Natural killer cell (primary cell): ENCODE measurements at regions not wholly inside any gene's neighbourhood (a gene's known extent, or its start where the extent isn't known, plus 50 kb on each side); places are given as distances from the start of the nearest gene placed in this dataset.

Experiments used
- ATAC-seq, 3 donors: fragments of 150-1000 bp in 2 of 3; fragments of 200-7000 bp in 1 of 3; cut with Tn5 transposase; 1 replicate in 1 of 3; 2 replicates in 2 of 3; pipeline ENCODE4 v1.10.0; 2021; ENCODE audit warnings: mild to moderate bottlenecking in 2 of 3, moderate library complexity in 2 of 3
- DNase-seq, 2 donors: peaks; one replicate each; pipeline versions ENCODE4 v3.0.0 to v3.0.0-alpha.2; 2013 to 2021; ENCODE audit warnings: mixed read lengths in 1 of 2
- H3K27ac ChIP-seq: one replicate; pipeline ENCODE4 v1.5.1; 2013; ENCODE audit warnings: mild to moderate bottlenecking, low read length
- H3K27me3 ChIP-seq: one replicate; pipeline ENCODE4 v1.6.1; 2013; ENCODE audit warnings: low read length; ENCODE audit not compliant: control insufficient read depth, insufficient read depth
- H3K36me3 ChIP-seq: one replicate; pipeline ENCODE4 v1.6.1; 2013; ENCODE audit warnings: low read length; ENCODE audit not compliant: control insufficient read depth, insufficient read depth
- H3K4me1 ChIP-seq: one replicate; pipeline ENCODE4 v1.6.1; 2013; ENCODE audit warnings: low read length; ENCODE audit not compliant: control insufficient read depth, insufficient read depth
- H3K4me3 ChIP-seq: one replicate; pipeline ENCODE4 v1.5.1; 2013; ENCODE audit warnings: low read length
- H3K9me3 ChIP-seq: one replicate; pipeline ENCODE4 v1.6.1; 2013; ENCODE audit warnings: low read length; ENCODE audit not compliant: control insufficient read depth, insufficient read depth
- H3K27ac Mint-ChIP-seq, 2 donors: one replicate each; pipeline ENCODE4 v1.8.0; 2022; ENCODE audit warnings: mild to moderate bottlenecking in 2 of 2, mixed read lengths in 2 of 2, moderate library complexity in 1 of 2
- H3K27me3 Mint-ChIP-seq, 2 donors: one replicate each; pipeline ENCODE4 v1.8.0; 2022; ENCODE audit warnings: low read depth in 2 of 2, mixed read lengths in 2 of 2
- H3K36me3 Mint-ChIP-seq: one replicate; pipeline ENCODE4 v1.8.0; 2022; ENCODE audit warnings: mixed read lengths
- H3K4me1 Mint-ChIP-seq, 2 donors: one replicate each; pipeline ENCODE4 v1.8.0; 2022; ENCODE audit warnings: mixed read lengths in 2 of 2
- H3K4me3 Mint-ChIP-seq: one replicate; pipeline ENCODE4 v1.8.0; 2022; ENCODE audit warnings: mild to moderate bottlenecking, moderate library complexity, mixed read lengths
- H3K9me3 Mint-ChIP-seq, 2 donors: one replicate each; pipeline ENCODE4 v1.8.0; 2022; ENCODE audit warnings: mixed read lengths in 2 of 2
- CTCF ChIP-seq: fragments of 200-600 bp; IDR thresholded peaks from one replicate; pipeline ENCODE4 v1.8.0; 2022; ENCODE audit warnings: antibody characterized with exemption
- WGBS: methylation state at CpG from one replicate; pipeline ENCODE4 v1.1.7; 2013; ENCODE audit warnings: missing lambda C conversion rate; ENCODE audit not compliant: insufficient coverage; 5-methylcytosine and 5-hydroxymethylcytosine counted together
- intact Hi-C: fragments of 100-400 bp; cut with micrococcal nuclease; formaldehyde crosslinking; loops from one replicate; pipeline ENCODE4 v1.14.2; 2022

DNA sequence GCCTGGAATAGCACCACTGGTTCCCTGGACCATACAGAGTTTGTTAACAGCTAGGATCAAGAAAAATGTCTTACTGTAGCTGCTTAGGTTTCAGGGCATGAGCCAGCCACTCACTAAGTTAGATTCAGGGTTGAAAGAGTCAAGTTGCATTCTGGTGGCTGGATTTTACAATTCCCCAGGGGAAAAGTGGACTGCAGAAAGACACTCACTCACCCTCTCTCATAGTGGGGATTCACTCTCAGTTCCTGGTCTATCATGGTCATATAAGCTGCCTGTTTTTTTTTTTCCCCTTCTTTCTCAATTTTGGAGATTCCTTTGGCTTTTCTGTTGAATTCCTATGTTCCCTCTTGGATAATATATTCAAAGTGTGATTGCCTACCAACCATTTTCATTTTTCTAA lies 744.2 kb upstream of the GRIA3 start:
- H3K36me3 Mint-ChIP-seq: peaks cover under 1% of the 10 kb centered on the region
- Histone ChIP-seq H3K9me3 (peaks cover 20% of the 10 kb centered on the region), H3K27ac (no peak overlapping the region), H3K4me1 (no peaks in the 10 kb centered on the region), H3K36me3 (no peaks in the 10 kb centered on the region), H3K4me3 (no peak overlapping the region), H3K27me3 (no peaks in the 10 kb centered on the region)
- no peak for DNase-seq
- H3K27me3 Mint-ChIP-seq: no peaks in the 10 kb centered on the region
- H3K27ac Mint-ChIP-seq: no peak overlapping the region
- peaks cover 7 to 20% of the 10 kb centered on the region in 2 donors for H3K9me3 Mint-ChIP-seq
- H3K4me1 Mint-ChIP-seq: no peaks in the 10 kb centered on the region
- TF ChIP-seq CTCF: no peak
- ATAC-seq: no peak
- no peak overlapping the region for H3K4me3 Mint-ChIP-seq
- intact Hi-C loops: no loop called here

DNA sequence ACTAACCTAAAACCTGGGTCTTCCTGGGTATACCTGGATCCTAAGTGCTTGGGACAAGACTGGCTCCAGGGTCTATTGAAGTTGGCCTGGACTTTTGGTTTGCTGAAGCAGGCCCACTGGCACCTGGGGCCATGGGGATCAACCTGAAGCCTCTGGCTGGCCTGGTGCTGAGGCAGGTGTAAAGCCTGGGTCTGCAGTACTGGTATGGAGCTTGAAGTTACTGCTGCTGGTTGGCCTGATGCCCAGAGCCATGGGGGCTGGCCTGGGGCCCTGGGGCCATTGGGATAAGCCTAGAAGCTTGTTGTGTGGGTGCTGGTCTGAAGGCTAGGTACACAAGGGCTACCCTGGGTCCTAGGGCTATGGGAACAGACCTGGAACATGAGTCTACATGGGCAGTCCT lies 743.2 kb upstream of the GRIA3 start:
- H3K4me3 Mint-ChIP-seq: no peak overlapping the region
- no peak overlapping the region for H3K4me3 ChIP-seq
- no peak for DNase-seq

DNA sequence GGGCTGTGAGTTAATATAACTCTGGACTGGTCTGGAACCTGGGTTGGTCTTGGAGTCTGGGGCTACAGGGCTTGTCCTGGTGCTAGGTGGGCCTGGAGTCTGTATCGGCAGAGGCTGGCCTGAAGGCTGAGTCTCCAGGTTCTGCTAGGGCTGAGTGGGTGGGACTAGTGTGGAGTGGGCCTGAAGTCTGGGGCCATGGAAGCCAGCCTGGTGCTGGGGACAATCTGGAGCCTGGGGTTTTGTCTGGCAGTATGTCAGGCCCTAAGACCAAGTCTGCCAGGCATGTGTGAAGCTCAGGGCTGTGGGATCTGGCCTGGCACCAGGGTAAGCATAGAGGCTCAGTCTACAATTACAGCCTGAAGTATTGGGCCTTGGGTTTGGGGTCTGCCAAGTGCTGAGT lies 742.6 kb upstream of the GRIA3 start:
- H3K27ac ChIP-seq: no peak overlapping the region
- intact Hi-C loops: no loop called here
- Mint-ChIP-seq H3K27me3 (no peaks in the 10 kb centered on the region), H3K4me1 (no peaks in the 10 kb centered on the region), H3K27ac (no peak overlapping the region), H3K9me3 (peaks cover 9 to 19% of the 10 kb centered on the region in 2 donors), H3K4me3 (no peak overlapping the region), H3K36me3 (peaks cover 12% of the 10 kb centered on the region)
- no peaks in the 10 kb centered on the region for H3K4me1 ChIP-seq
- H3K9me3 ChIP-seq: peaks cover 20% of the 10 kb centered on the region
- no peak for TF ChIP-seq CTCF
- WGBS: 93% methylated on average over 1 of the region's 1 CpG
- H3K4me3 ChIP-seq: no peak overlapping the region
- no peaks in the 10 kb centered on the region for H3K36me3 ChIP-seq
- ATAC-seq (no peak), DNase-seq (no peak)
- no peaks in the 10 kb centered on the region for H3K27me3 ChIP-seq

More for the DNA sequence above, 743.2 kb upstream of the GRIA3 start:
- H3K27me3 ChIP-seq: no peaks in the 10 kb centered on the region
- H3K36me3 ChIP-seq: no peaks in the 10 kb centered on the region
- no peak for ATAC-seq
- no peak overlapping the region for H3K27ac Mint-ChIP-seq
- H3K36me3 Mint-ChIP-seq: peaks cover 10% of the 10 kb centered on the region
- TF ChIP-seq CTCF: no peak
- H3K4me1 Mint-ChIP-seq: no peaks in the 10 kb centered on the region
- no peak overlapping the region for H3K27ac ChIP-seq
- H3K27me3 Mint-ChIP-seq: no peaks in the 10 kb centered on the region
- H3K9me3 ChIP-seq: peaks cover 20% of the 10 kb centered on the region
- no peaks in the 10 kb centered on the region for H3K4me1 ChIP-seq
- intact Hi-C loops: no loop called here
- peaks cover 9 to 24% of the 10 kb centered on the region in 2 donors for H3K9me3 Mint-ChIP-seq

- Mint-ChIP-seq H3K9me3 (peaks cover 3 to 12% of the 10 kb centered on the region in 2 donors), H3K27me3 (no peaks in the 10 kb centered on the region), H3K4me1 (no peaks in the 10 kb centered on the region), H3K27ac (no peak overlapping the region), H3K36me3 (peaks cover 12% of the 10 kb centered on the region), H3K4me3 (no peak overlapping the region)
- Histone ChIP-seq H3K4me3 (no peak overlapping the region), H3K27me3 (no peaks in the 10 kb centered on the region), H3K36me3 (no peaks in the 10 kb centered on the region), H3K27ac (no peak overlapping the region), H3K4me1 (no peaks in the 10 kb centered on the region), H3K9me3 (peaks cover 10% of the 10 kb centered on the region)
- no peak for DNase-seq
- TF ChIP-seq CTCF: no peak
- ATAC-seq: no peak
- intact Hi-C loops: no loop called here
Measured at GRCh38 chrX:122445466-122445865, 738.6 kb upstream of the GRIA3 start.
